Adrenal gland (tissue), 9 donors: ENCODE measurements at regions not wholly inside any gene's neighbourhood (a gene's known extent, or its start where the extent isn't known, plus 50 kb on each side); places are given as distances from the start of the nearest gene placed in this dataset.
A peak's percentile ranks its signal among the peaks of the same experiment; 100 is the strongest.
"Not testable (repeated sequence)": the region's sequence is repeated elsewhere in the genome, so short reads cannot be mapped to it uniquely, and the experiment has no call there.

Experiments used
- DNase-seq, 7 donors: peaks; one replicate each; pipeline ENCODE4 v3.0.0-alpha.2; 2019 to 2020
- H3K27ac ChIP-seq, 5 donors: fragments of 200-600 bp; sonication (generic) in 4 of 5; 1 replicate in 3 of 5; 2 replicates in 2 of 5; pipeline versions ENCODE4 v1.5.1 to v1.8.0; 2016 to 2020; ENCODE audit warnings: mild to moderate bottlenecking in 1 of 5
- H3K27me3 ChIP-seq: fragments of 200-600 bp; 2 replicates; pipeline ENCODE4 v1.8.0; 2021
- H3K36me3 ChIP-seq, 2 donors: fragments of 200-600 bp; replicated peaks in 1 of 2; 1 replicate in 1 of 2; 2 replicates in 1 of 2; pipeline versions ENCODE4 v1.5.1 to v1.8.0; 2018 to 2022
- H3K4me1 ChIP-seq, 2 donors: fragments of 200-600 bp; replicated peaks in 1 of 2; 1 replicate in 1 of 2; 2 replicates in 1 of 2; pipeline versions ENCODE4 v1.5.1 to v1.8.0; 2018 to 2021
- H3K4me3 ChIP-seq, 4 donors: fragments of 200-600 bp; sonication (generic) in 3 of 4; one replicate each; pipeline ENCODE4 v1.5.1; 2016 to 2018
- H3K9me3 ChIP-seq, 3 donors: fragments of 200-600 bp; sonication (generic) in 1 of 3; replicated peaks in 1 of 3; 1 replicate in 2 of 3; 2 replicates in 1 of 3; pipeline versions ENCODE4 v1.5.1 to v1.8.0; 2016 to 2021
- CTCF ChIP-seq, 6 experiments: fragments of 450-650 bp in 4 of 6; fragments of 200-600 bp in 2 of 6; sonication (generic) in 1 of 6; IDR thresholded peaks; 1 replicate in 5 of 6; 2 replicates in 1 of 6; pipeline versions ENCODE4 v1.5.1 to v1.8.0; 2016 to 2021; ENCODE audit warnings: antibody characterized with exemption in 6 of 6, mild to moderate bottlenecking in 2 of 6, moderate library complexity in 1 of 6
- POLR2A ChIP-seq, 2 donors: fragments of 450-650 bp; IDR thresholded peaks; one replicate each; pipeline ENCODE4 v1.6.1; 2017; ENCODE audit warnings: antibody characterized with exemption in 2 of 2, mild to moderate bottlenecking in 2 of 2, moderate library complexity in 1 of 2
- WGBS, 4 donors: extraction: QIAGEN DNeasy Blood & Tissue Kit in 2 of 4; methylation state at CpG; one replicate each; pipeline versions ENCODE4 v1.1.5 to v1.1.7; 2013 to 2017; 5-methylcytosine and 5-hydroxymethylcytosine counted together
- intact Hi-C, 2 donors: fragments of 100-400 bp; cut with DNase I; formaldehyde crosslinking; loops; one replicate each; pipeline versions ENCODE4 v1.14.1 to v1.15.0; 2022 to 2023
- donor health status: healthy with polysubstance abuse.
- donor health status: Bipolar disorder and iron deficiency.
- donor health status: DM: yes; HTN: yes; CAD: no.
- donor health status: DM: no; HTN: no; CAD: no.
- donor health status: DM: no; HTN: no; CAD: no.

- Histone ChIP-seq H3K27me3 (no peaks in the 10 kb centered on the region), H3K9me3 (no peaks in the 10 kb centered on the region), H3K4me1 (peaks cover 0 to 30% of the 10 kb centered on the region in 2 donors), H3K36me3 (no peaks in the 10 kb centered on the region), H3K4me3 (peak overlapping the region in 1 of 4 donors; percentile 16), H3K27ac (peak overlapping the region; percentile 52 to 89 (median 75))
- TF ChIP-seq CTCF (IDR thresholded peaks at IDR 0.05) = no peak
- peak in 1 of 2 donors; percentile 33 for TF ChIP-seq POLR2A (IDR thresholded peaks at IDR 0.05)
- peak; percentile 41 to 88 (median 72) for DNase-seq
- intact Hi-C loops = no loop called here
- 38 to 52% (median 44%) methylated on average over 11 to 12 of the region's 12 CpGs for WGBS, 4 donors
Measured at GRCh38 chr15:38129531-38130204, 123.0 kb upstream of the SPRED1 start.

DNA sequence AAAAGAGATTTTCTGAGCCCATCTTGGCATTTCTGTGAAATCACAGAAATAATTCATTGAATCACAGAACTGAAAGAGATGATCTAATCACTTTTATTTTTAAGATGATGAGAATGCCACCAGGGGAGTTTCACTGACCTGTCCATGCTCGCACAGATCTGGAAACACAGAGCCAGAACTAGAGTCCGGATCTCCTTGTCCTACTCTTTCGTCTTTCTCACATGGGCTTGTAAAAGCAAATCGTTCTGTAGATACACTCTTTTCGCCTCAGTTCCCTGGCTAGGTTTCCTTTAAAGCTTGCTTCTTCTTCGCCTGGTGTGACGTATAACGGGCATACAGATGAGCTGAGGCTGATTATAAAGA, 122.5 kb upstream of the SPRED1 start:
- 64 to 72% (median 66%) methylated on average over 8 of the region's 8 CpGs for WGBS, 4 donors
- no peak for DNase-seq
- intact Hi-C loops = no loop called here

DNA sequence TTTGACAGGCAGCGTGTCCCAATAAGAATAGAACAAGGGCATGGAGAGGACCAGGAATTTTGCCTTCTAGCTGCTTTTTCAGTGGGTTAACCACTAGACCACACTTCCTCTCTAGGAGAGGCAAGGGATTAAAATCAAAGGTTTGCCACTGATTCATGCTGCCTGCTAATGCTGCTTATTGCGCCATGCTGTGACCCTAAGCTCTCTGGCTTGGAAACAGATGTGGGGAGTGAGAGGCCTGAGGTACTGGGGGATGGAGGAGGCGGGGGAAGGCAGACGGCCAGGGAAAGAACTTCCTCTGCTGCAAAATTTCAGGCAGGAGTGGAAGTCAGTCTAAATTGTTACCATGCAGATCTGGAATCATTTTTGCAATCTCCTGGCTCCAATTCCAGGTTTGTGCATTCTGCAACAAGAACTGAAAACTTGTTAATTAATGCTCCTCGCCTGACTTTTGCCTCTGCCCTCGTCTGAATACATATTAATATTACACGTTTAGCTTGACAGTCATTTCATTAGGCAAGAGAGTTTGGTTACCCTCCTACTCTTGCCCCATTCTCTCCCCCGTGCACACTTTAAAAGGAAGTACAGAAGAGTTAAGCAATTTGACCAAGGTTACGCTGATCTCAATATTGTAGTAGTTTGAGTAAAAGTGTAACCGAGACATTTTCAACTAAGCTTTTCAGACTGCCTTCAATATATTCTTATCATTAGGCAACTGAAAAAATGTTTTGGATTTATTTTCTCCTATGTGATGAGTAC, 121.7 kb upstream of the SPRED1 start:
- H3K27ac ChIP-seq = peak overlapping the region in 4 of 5 donors; percentile 55 to 89 (median 76)
- H3K27me3 ChIP-seq = no peaks in the 10 kb centered on the region
- H3K9me3 ChIP-seq = no peaks in the 10 kb centered on the region
- DNase-seq = peak; percentile 50 to 90 (median 82)
- WGBS, 4 donors = 37 to 50% (median 40%) methylated on average over 10 of the region's 10 CpGs
- H3K36me3 ChIP-seq = no peaks in the 10 kb centered on the region
- intact Hi-C loops = no loop called here
- TF ChIP-seq CTCF (IDR thresholded peaks at IDR 0.05) = no peak
- peak in 1 of 2 donors; percentile 31 for TF ChIP-seq POLR2A (IDR thresholded peaks at IDR 0.05)
- peaks cover 0 to 30% of the 10 kb centered on the region in 2 donors for H3K4me1 ChIP-seq
- H3K4me3 ChIP-seq = no peak overlapping the region

More for the DNA sequence above, 122.5 kb upstream of the SPRED1 start:
- Histone ChIP-seq H3K36me3 (no peaks in the 10 kb centered on the region), H3K27ac (peak overlapping the region; percentile 52 to 89 (median 75)), H3K4me3 (peak overlapping the region in 1 of 4 donors; percentile 16), H3K27me3 (no peaks in the 10 kb centered on the region), H3K9me3 (no peaks in the 10 kb centered on the region), H3K4me1 (peaks cover 0 to 30% of the 10 kb centered on the region in 2 donors)
- TF ChIP-seq CTCF (IDR thresholded peaks at IDR 0.05) = peak in 1 of 6 experiments; percentile 9
- TF ChIP-seq POLR2A (IDR thresholded peaks at IDR 0.05) = no peak

- no peak overlapping the region for H3K4me3 ChIP-seq
- TF ChIP-seq POLR2A (IDR thresholded peaks at IDR 0.05) (no peak), CTCF (IDR thresholded peaks at IDR 0.05) (no peak)
- no peaks in the 10 kb centered on the region for H3K36me3 ChIP-seq
- H3K27ac ChIP-seq = no peak overlapping the region
- intact Hi-C loops = no loop called here
- H3K9me3 ChIP-seq = no peaks in the 10 kb centered on the region
- H3K4me1 ChIP-seq = peaks cover 0 to 17% of the 10 kb centered on the region in 2 donors
- DNase-seq = peak in 4 of 7 donors; percentile 43 to 60 (median 46)
- no peaks in the 10 kb centered on the region for H3K27me3 ChIP-seq
- 42 to 57% (median 44%) methylated on average over 3 of the region's 3 CpGs for WGBS, 4 donors
Measured at GRCh38 chr15:38134252-38134651, 118.4 kb upstream of the SPRED1 start.

DNA sequence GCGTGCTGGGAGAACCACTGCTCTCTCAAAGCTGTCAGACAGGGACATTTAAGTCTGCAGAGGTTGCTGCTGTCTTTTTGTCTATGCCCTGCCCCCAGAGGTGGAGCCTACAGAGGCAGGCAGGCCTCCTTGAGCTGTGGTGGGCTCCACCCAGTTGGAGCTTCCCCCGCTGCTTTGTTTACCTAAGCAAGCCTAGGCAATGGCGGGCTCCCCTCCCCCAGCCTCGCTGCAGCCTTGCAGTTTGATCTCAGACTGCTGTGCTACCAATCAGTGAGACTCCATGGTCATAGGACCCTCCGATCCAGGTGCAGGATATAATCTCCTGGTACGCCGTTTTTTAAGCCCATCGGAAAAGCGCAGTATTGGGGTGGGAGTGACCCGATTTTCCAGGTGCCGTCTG, 110.4 kb upstream of the SPRED1 start:
- H3K27me3 ChIP-seq, H3K36me3 ChIP-seq, H3K4me1 ChIP-seq, H3K27ac ChIP-seq, H3K9me3 ChIP-seq, DNase-seq, intact Hi-C loops, H3K4me3 ChIP-seq: not testable (repeated sequence)
- WGBS, 4 donors = 83 to 97% (median 90%) methylated on average over 5 to 11 of the region's 11 CpGs
